Right lobe of liver (tissue), 6 donors: ENCODE measurements at regions not wholly inside any gene's neighbourhood (a gene's known extent, or its start where the extent isn't known, plus 50 kb on each side); places are given as distances from the start of the nearest gene placed in this dataset.
"Not testable (repeated sequence)": the region's sequence is repeated elsewhere in the genome, so short reads cannot be mapped to it uniquely, and the experiment has no call there.

Experiments
- ATAC-seq, 4 donors: fragments of 200-7000 bp; cut with Tn5 transposase; one replicate each; pipeline ENCODE4 v1.9.1; 2020; ENCODE audit warnings: mild to moderate bottlenecking in 4 of 4, moderate library complexity in 4 of 4
- DNase-seq, 3 donors: peaks; one replicate each; pipeline ENCODE4 v3.0.0-alpha.2; 2020
- H3K27ac ChIP-seq, 3 donors: fragments of 200-600 bp; one replicate each; pipeline ENCODE4 v1.8.0; 2022
- H3K27me3 ChIP-seq, 2 donors: fragments of 200-600 bp; one replicate each; pipeline ENCODE4 v1.8.0; 2022
- H3K36me3 ChIP-seq, 4 donors: fragments of 200-600 bp; sonication (generic) in 1 of 4; one replicate each; pipeline versions ENCODE4 v1.5.1 to v1.8.0; 2017 to 2022; ENCODE audit warnings: control low read depth in 1 of 4
- H3K4me1 ChIP-seq, 4 donors: fragments of 200-600 bp; sonication (generic) in 1 of 4; one replicate each; pipeline versions ENCODE4 v1.5.1 to v1.8.0; 2017 to 2022; ENCODE audit warnings: control low read depth in 1 of 4
- H3K4me3 ChIP-seq, 3 donors: fragments of 200-600 bp; one replicate each; pipeline ENCODE4 v1.8.0; 2022
- H3K9me3 ChIP-seq, 4 donors: fragments of 200-600 bp; sonication (generic) in 1 of 4; one replicate each; pipeline versions ENCODE4 v1.5.1 to v1.8.0; 2017 to 2022; ENCODE audit warnings: control low read depth in 1 of 4
- CTCF ChIP-seq, 4 donors: fragments of 200-600 bp in 3 of 4; fragments of 450-650 bp in 1 of 4; IDR thresholded peaks; one replicate each; pipeline versions ENCODE4 v1.5.1 to v1.8.0; 2016 to 2022; ENCODE audit warnings: antibody characterized with exemption in 4 of 4, mild to moderate bottlenecking in 2 of 4
- POLR2A ChIP-seq: fragments of 450-650 bp; IDR thresholded peaks from one replicate; pipeline ENCODE4 v1.6.1; 2017; ENCODE audit warnings: antibody characterized with exemption, mild to moderate bottlenecking
- WGBS: methylation state at CpG from one replicate; pipeline ENCODE4 v1.1.6; 2018; ENCODE audit warnings: low coverage, low lambda C conversion rate; ENCODE audit not compliant: insufficient coverage; ENCODE audit errors: missing lambda C conversion rate; 5-methylcytosine and 5-hydroxymethylcytosine counted together
- intact Hi-C, 2 donors: fragments of 100-400 bp; cut with DNase I; formaldehyde crosslinking; loops; one replicate each; pipeline versions ENCODE4 v1.11.2 to v1.14.1; 2022
- donor health status: DM: no; HTN: yes; CAD: no.
- donor health status: DM: no; HTN: no; CAD: no.
- donor health status: DM: no; HTN: no; CAD: no.
- donor health status: DM: no; HTN: yes; CAD: no.
- donor health status: DM: no; HTN: yes; CAD: no.

GRCh38 chr9:100653643-100654334 is 75.9 kb downstream of the CAVIN4 start:
- Histone ChIP-seq H3K27ac (no peak overlapping the region), H3K36me3 (no peaks in the 10 kb centered on the region), H3K4me3 (no peak overlapping the region), H3K27me3 (no peaks in the 10 kb centered on the region), H3K4me1 (no peaks in the 10 kb centered on the region), H3K9me3 (no peaks in the 10 kb centered on the region)
- intact Hi-C loops = no loop called here
- WGBS = 63% methylated on average over 4 of the region's 4 CpGs
- TF ChIP-seq POLR2A = no peak
- no peak for TF ChIP-seq CTCF (IDR thresholded peaks at IDR 0.05)
- no peak for ATAC-seq
- DNase-seq = no peak

- DNase-seq, H3K9me3 ChIP-seq, H3K4me3 ChIP-seq, H3K36me3 ChIP-seq, ATAC-seq, intact Hi-C loops, H3K4me1 ChIP-seq, H3K27ac ChIP-seq, H3K27me3 ChIP-seq: not testable (repeated sequence)
- 50% methylated on average over 1 of the region's 2 CpGs for WGBS
Measured at GRCh38 chr9:100656851-100657250, 79.0 kb downstream of the CAVIN4 start.

- Histone ChIP-seq H3K36me3 (no peaks in the 10 kb centered on the region), H3K27ac (no peak overlapping the region), H3K9me3 (no peaks in the 10 kb centered on the region), H3K4me3 (no peak overlapping the region), H3K4me1 (no peaks in the 10 kb centered on the region), H3K27me3 (no peaks in the 10 kb centered on the region)
- DNase-seq (no peak), ATAC-seq (no peak)
- intact Hi-C loops = no loop called here
- no peak for TF ChIP-seq POLR2A
- no peak for TF ChIP-seq CTCF (IDR thresholded peaks at IDR 0.05)
- WGBS = 37% methylated on average over 3 of the region's 3 CpGs
Measured at GRCh38 chr9:100661668-100662067, 83.8 kb downstream of the CAVIN4 start.

GRCh38 chr9:100662122-100662521 is 84.2 kb downstream of the CAVIN4 start:
- intact Hi-C loops = no loop called here
- no peaks in the 10 kb centered on the region for H3K36me3 ChIP-seq
- no peak for TF ChIP-seq CTCF (IDR thresholded peaks at IDR 0.05)
- no peak for TF ChIP-seq POLR2A
- no peaks in the 10 kb centered on the region for H3K4me1 ChIP-seq
- H3K9me3 ChIP-seq = no peaks in the 10 kb centered on the region
- no peaks in the 10 kb centered on the region for H3K27me3 ChIP-seq
- DNase-seq = no peak
- no peak for ATAC-seq
- no peak overlapping the region for H3K4me3 ChIP-seq
- H3K27ac ChIP-seq = no peak overlapping the region
- 0% methylated on average over 1 of the region's 1 CpG for WGBS

GRCh38 chr9:100667448-100667847 is 89.6 kb downstream of the CAVIN4 start:
- DNase-seq (no peak), ATAC-seq (peak in 1 of 4 donors; percentile 40)
- no peak for TF ChIP-seq CTCF (IDR thresholded peaks at IDR 0.05)
- TF ChIP-seq POLR2A = no peak
- H3K27ac ChIP-seq = no peak overlapping the region
- H3K36me3 ChIP-seq = no peaks in the 10 kb centered on the region
- H3K27me3 ChIP-seq = no peaks in the 10 kb centered on the region
- H3K4me3 ChIP-seq = no peak overlapping the region
- no peaks in the 10 kb centered on the region for H3K4me1 ChIP-seq
- intact Hi-C loops = no loop called here
- WGBS = 40% methylated on average over 1 of the region's 5 CpGs
- no peaks in the 10 kb centered on the region for H3K9me3 ChIP-seq
